ENCODE measurements at regions not wholly inside any gene's neighbourhood (a gene's known extent, or its start where the extent isn't known, plus 50 kb on each side); places are given as distances from the start of the nearest gene placed in this dataset.

DNA sequence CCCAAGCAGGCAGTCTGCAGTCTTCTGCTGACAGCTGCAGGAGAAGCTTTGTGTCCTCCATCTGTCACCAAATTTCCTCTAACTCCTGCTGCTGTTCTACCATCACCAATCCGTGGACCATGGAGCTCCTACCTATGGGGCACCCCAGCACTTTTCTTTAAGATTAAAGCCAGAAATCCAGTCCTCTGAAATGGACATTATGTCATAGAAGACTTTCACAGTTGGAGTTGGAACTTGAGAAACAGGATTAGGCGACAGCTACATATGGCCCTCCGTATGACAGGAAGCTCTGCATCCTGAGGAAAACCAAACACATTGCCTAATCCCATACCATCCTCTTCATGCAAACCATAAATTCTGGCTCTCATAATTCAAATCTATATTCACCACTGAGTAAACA, 470.6 kb upstream of the GALNTL6 start:
- no peaks in the 10 kb centered on the region for H3K79me2 ChIP-seq (ENCODE audit: insufficient read depth, low read length)
- no peak overlapping the region for H3K27ac ChIP-seq (ENCODE audit: low read depth, low read length, poor library complexity, severe bottlenecking)
- H3K4me1 ChIP-seq (ENCODE audit: insufficient read depth, low read length, severe bottlenecking), result no peaks in the 10 kb centered on the region
- no peaks in the 10 kb centered on the region for H3K27me3 ChIP-seq (ENCODE audit: insufficient read depth, low read length)
- no peaks in the 10 kb centered on the region for H3K36me3 ChIP-seq (ENCODE audit: insufficient read depth, low read length)
- H3F3A ChIP-seq (ENCODE audit: insufficient read depth, low read length), result no peaks in the 10 kb centered on the region
- TF ChIP-seq EZH2 (IDR thresholded peaks at IDR 0.05; ENCODE audit: borderline replicate concordance, low read length), result no peak
- TF ChIP-seq, protein P1, sequence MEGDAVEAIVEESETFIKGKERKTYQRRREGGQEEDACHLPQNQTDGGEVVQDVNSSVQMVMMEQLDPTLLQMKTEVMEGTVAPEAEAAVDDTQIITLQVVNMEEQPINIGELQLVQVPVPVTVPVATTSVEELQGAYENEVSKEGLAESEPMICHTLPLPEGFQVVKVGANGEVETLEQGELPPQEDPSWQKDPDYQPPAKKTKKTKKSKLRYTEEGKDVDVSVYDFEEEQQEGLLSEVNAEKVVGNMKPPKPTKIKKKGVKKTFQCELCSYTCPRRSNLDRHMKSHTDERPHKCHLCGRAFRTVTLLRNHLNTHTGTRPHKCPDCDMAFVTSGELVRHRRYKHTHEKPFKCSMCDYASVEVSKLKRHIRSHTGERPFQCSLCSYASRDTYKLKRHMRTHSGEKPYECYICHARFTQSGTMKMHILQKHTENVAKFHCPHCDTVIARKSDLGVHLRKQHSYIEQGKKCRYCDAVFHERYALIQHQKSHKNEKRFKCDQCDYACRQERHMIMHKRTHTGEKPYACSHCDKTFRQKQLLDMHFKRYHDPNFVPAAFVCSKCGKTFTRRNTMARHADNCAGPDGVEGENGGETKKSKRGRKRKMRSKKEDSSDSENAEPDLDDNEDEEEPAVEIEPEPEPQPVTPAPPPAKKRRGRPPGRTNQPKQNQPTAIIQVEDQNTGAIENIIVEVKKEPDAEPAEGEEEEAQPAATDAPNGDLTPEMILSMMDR (IDR thresholded peaks at IDR 0.05; ENCODE audit: low read length), result no peak
- H4K20me1 ChIP-seq (ENCODE audit: insufficient read depth, low read length), result no peaks in the 10 kb centered on the region
- no peak overlapping the region for H3K9ac ChIP-seq (ENCODE audit: low read length)
- H3K4me3 ChIP-seq (ENCODE audit: low read depth, low read length, poor library complexity, severe bottlenecking), result no peak overlapping the region
- H3K9me2 ChIP-seq (ENCODE audit: low read depth, low read length), result no peaks in the 10 kb centered on the region
- no peaks in the 10 kb centered on the region for H3K9me3 ChIP-seq (ENCODE audit: low read length)
- H2AFZ ChIP-seq (ENCODE audit: low read length), result no peak overlapping the region
- H3K4me2 ChIP-seq (ENCODE audit: low read length), result no peak overlapping the region

DNA sequence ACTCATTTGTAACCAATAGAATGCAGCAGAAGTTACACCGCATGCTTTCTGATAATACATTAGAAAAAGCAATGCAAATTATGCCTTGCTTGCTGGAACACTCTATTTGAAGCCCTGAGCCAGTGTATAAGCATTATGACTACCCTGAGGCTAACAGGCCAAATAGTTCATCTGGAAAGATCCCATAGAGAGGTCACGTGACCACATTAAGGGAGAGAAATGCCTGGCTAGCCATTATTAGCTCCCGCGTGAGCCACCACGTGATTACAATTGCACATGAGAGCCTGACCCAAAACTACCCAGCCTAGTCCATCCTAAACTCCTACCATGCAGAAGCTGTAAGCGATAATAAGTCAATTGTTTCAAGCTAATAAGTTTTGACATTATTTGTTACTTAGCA, 472.9 kb upstream of the GALNTL6 start:
- Histone ChIP-seq H3K9ac (ENCODE audit: low read length) (no peak overlapping the region), H3K4me3 (ENCODE audit: low read depth, low read length, poor library complexity, severe bottlenecking) (no peak overlapping the region), H3K9me2 (ENCODE audit: low read depth, low read length) (no peaks in the 10 kb centered on the region), H3K27ac (ENCODE audit: low read depth, low read length, poor library complexity, severe bottlenecking) (no peak overlapping the region), H4K20me1 (ENCODE audit: insufficient read depth, low read length) (no peaks in the 10 kb centered on the region), H3K36me3 (ENCODE audit: insufficient read depth, low read length) (no peaks in the 10 kb centered on the region), H3K79me2 (ENCODE audit: insufficient read depth, low read length) (no peaks in the 10 kb centered on the region), H3K9me3 (ENCODE audit: low read length) (no peaks in the 10 kb centered on the region), H3K4me1 (ENCODE audit: insufficient read depth, low read length, severe bottlenecking) (no peaks in the 10 kb centered on the region), H3K27me3 (ENCODE audit: insufficient read depth, low read length) (no peaks in the 10 kb centered on the region), H3F3A (ENCODE audit: insufficient read depth, low read length) (no peaks in the 10 kb centered on the region), H3K4me2 (ENCODE audit: low read length) (no peak overlapping the region), H2AFZ (ENCODE audit: low read length) (no peak overlapping the region)
- TF ChIP-seq EZH2 (IDR thresholded peaks at IDR 0.05; ENCODE audit: borderline replicate concordance, low read length), result no peak
- TF ChIP-seq, protein P1 (IDR thresholded peaks at IDR 0.05; ENCODE audit: low read length), result no peak

DNA sequence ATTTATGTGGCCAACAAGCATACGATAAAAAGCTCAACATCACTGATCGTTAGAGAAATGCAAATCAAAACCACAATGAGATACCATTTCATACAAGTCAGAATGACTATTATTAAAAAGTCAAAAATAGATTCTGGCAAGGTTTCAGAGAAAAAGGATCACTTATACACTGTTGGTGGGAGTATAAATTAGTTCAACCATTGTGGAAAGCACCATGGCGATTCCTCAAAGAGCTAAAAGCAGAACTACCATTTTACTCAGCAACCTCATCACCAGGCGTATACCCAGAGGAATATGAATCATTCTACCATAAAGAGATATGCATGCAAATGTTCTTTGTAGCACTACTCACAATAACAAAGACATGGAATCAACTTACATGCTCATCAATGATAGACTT, 478.7 kb upstream of the GALNTL6 start:
- H3K36me3 ChIP-seq (ENCODE audit: insufficient read depth, low read length), result no peaks in the 10 kb centered on the region
- TF ChIP-seq EZH2 (IDR thresholded peaks at IDR 0.05; ENCODE audit: borderline replicate concordance, low read length), result no peak
- TF ChIP-seq, protein P1 (IDR thresholded peaks at IDR 0.05; ENCODE audit: low read length), result no peak
- no peak overlapping the region for H3K4me3 ChIP-seq (ENCODE audit: low read depth, low read length, poor library complexity, severe bottlenecking)
- no peak overlapping the region for H2AFZ ChIP-seq (ENCODE audit: low read length)
- no peaks in the 10 kb centered on the region for H4K20me1 ChIP-seq (ENCODE audit: insufficient read depth, low read length)
- H3K9ac ChIP-seq (ENCODE audit: low read length), result no peak overlapping the region
- no peaks in the 10 kb centered on the region for H3K4me1 ChIP-seq (ENCODE audit: insufficient read depth, low read length, severe bottlenecking)
- no peak overlapping the region for H3K27ac ChIP-seq (ENCODE audit: low read depth, low read length, poor library complexity, severe bottlenecking)
- H3K9me3 ChIP-seq (ENCODE audit: low read length), result no peaks in the 10 kb centered on the region
- no peaks in the 10 kb centered on the region for H3K79me2 ChIP-seq (ENCODE audit: insufficient read depth, low read length)
- no peaks in the 10 kb centered on the region for H3K27me3 ChIP-seq (ENCODE audit: insufficient read depth, low read length)
- H3K4me2 ChIP-seq (ENCODE audit: low read length), result no peak overlapping the region
- no peaks in the 10 kb centered on the region for H3K9me2 ChIP-seq (ENCODE audit: low read depth, low read length)
- no peaks in the 10 kb centered on the region for H3F3A ChIP-seq (ENCODE audit: insufficient read depth, low read length)

Data from OCI-LY1 (cell line).